ENCODE measurements at regions not wholly inside any gene's neighbourhood (a gene's known extent, or its start where the extent isn't known, plus 50 kb on each side); places are given as distances from the start of the nearest gene placed in this dataset.

- TF ChIP-seq POLR2AphosphoS5 (IDR thresholded peaks at IDR 0.05) (no peak), POLR2A (IDR thresholded peaks at IDR 0.05) (no peak), EP300 (IDR thresholded peaks at IDR 0.05) (no peak)
- TF ChIP-seq, protein P1, sequence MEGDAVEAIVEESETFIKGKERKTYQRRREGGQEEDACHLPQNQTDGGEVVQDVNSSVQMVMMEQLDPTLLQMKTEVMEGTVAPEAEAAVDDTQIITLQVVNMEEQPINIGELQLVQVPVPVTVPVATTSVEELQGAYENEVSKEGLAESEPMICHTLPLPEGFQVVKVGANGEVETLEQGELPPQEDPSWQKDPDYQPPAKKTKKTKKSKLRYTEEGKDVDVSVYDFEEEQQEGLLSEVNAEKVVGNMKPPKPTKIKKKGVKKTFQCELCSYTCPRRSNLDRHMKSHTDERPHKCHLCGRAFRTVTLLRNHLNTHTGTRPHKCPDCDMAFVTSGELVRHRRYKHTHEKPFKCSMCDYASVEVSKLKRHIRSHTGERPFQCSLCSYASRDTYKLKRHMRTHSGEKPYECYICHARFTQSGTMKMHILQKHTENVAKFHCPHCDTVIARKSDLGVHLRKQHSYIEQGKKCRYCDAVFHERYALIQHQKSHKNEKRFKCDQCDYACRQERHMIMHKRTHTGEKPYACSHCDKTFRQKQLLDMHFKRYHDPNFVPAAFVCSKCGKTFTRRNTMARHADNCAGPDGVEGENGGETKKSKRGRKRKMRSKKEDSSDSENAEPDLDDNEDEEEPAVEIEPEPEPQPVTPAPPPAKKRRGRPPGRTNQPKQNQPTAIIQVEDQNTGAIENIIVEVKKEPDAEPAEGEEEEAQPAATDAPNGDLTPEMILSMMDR (IDR thresholded peaks at IDR 0.05), result no peak
These were observed 100.8 kb downstream of the RRAGC start for GRCh38 chr1:38758820-38759219.
